ENCODE measurements at regions not wholly inside any gene's neighbourhood (a gene's known extent, or its start where the extent isn't known, plus 50 kb on each side); places are given as distances from the start of the nearest gene placed in this dataset.

DNA sequence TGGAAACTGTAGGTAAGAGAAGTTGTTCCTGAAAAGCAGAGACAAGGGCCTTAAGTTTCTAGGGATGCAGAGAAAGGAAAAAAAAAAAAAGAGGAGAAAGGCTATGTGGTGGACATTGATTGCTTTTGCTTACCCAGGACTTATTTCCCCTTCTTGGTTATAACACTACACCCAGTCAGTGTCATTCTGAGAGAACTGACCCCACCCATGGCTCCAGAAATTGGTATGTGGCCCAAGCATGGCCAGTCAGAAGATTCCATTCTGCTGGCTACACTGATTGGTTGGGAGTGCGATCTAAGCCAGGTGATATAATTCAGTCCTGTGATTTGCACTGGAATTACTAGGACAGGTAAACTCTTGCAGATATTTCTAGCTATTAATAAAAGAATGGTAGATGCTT lies 62.2 kb upstream of the EXOC4 start:
- no peak for DNase-seq (ENCODE audit: low read depth, low spot score)

DNA sequence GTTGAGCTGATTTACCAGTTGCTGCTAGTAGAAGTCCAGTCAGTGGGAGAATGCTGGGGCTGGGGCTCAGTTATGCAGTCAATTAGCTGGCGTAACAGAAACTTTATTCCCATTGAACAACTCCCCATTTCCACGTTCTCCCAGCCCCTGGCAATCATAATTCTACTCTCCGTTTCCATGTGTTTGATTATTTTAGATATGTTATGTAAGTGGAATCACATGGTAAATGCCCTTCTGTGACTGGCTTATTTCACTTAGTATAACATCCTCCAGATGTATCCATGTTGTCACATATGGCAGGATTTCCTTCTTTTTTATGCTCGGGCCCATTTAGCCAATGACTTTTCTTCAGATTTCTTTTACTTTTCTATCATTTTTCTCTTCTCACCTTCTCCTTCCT lies 61.1 kb upstream of the EXOC4 start:
- no peak for DNase-seq (ENCODE audit: low read depth, low spot score)

DNA sequence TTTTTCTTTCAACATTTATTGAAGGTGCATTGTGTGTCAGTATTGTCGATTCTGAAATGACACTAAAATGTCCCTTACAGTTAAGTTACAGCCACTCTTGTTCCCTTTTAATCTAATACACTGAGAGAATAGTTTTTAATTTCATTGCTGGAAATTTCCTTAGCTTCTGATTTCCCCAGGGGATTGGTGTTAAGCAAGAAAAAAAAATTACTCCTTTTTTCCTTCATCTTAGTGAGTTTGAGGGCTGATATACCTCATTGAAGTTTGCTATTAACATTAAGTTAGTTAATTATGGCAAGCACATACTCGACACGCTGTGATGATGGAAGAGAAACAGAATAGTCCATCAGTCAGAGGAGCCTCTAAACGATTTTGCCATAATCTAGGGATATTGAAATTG lies 57.0 kb upstream of the EXOC4 start:
- DNase-seq (ENCODE audit: low read depth, low spot score) = no peak

DNA sequence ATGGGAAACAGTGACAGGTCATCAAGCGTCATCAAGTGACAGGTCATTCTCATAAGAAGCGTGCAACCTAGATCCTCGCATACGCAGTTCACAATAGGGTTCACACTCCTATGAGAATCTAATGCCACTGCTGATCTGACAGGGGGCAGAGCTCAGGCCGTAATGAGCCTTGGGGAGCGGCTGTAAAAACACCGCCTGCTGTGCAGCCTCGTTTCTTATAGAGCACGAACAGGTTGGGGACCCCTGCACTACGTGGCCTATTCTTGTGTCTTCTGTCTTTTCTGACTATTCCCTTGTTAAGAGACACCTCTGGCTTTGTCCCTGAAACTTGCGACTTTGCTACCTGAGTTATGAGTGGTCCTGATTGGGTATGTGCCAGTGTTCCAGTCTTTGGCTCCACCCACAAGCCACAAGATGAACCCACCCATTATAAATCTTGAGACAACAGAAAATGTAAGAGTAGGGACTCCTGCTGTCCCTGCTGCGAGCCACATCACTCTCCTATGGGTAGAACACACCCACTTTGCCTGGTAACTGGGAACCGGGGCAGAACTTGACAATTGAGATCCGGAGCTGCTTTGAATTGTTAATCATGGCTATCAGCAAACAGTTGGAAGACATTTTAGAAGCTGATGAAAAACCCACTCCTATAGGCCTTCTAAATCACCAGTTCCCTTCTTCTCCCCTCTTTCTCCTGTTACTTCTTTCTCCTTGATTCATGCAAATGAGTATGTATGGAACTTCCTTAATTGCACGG lies 55.8 kb upstream of the EXOC4 start:
- DNase-seq (ENCODE audit: low read depth, low spot score) = no peak

DNA sequence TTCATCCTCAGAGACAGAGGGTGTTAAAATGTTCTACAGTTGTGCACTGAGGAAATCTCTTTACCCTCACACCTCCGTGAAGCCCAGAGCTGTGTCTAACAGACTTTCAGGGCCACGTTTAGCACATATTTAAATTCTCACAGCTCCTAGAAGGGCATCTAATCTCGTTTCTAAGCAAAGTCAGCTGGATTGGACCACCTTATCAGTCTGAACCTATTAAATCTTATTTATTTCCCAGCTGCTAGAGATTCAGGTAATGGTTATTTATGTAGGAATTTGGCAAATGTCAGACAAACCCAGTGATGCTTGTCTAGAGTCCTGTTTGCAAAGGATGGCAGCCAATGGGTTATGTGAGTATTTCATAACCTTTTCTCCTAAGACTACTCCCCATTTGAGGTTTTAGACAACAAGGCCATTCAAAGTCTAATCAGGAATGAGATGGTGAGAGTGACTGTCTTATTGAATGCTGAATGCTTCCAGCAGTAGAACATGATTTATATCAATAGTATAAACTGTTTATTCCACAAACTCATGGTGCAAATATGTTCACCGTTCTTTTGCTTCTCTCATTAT lies 54.8 kb upstream of the EXOC4 start:
- DNase-seq (ENCODE audit: low read depth, low spot score) = no peak

DNA sequence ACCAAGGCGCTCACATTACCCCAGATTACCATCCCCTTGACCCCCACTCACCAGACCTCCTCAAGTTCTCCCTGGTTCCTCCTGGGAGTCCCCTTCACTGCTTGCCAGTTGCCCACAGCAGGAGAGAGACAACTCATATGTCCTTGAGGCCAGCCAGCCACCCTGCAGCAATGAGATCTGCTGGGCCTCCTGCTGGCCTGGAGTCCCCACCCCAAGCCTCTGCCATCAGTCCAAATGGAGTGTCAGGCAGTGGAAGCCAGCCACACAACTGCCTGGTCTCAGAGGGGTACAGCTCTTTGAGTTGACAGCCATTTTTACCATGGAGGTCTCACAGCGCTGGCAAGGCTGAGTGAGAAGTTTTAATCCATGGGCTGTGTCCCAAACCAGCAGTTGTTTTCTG lies 53.0 kb upstream of the EXOC4 start:
- DNase-seq (ENCODE audit: low read depth, low spot score) = no peak

DNA sequence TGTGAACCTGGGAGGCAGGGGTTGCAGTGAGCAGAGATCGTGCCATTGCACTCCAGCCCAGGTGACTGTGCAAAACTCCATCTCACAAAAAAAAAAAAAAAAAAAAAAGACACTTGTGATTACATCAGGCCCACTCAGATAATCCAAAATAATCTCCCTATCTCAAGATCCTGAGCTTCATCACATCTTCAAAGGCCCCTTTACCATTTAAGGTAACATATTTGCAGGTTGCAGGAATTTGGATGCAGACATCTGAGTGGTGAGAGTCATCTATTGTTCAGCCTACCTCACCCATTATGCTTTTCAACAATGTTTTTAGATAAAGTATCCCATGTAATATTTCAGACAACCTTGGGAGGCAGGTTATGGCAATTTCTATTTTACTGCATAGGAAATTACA lies 51.4 kb upstream of the EXOC4 start:
- no peak for DNase-seq (ENCODE audit: low read depth, low spot score)

DNA sequence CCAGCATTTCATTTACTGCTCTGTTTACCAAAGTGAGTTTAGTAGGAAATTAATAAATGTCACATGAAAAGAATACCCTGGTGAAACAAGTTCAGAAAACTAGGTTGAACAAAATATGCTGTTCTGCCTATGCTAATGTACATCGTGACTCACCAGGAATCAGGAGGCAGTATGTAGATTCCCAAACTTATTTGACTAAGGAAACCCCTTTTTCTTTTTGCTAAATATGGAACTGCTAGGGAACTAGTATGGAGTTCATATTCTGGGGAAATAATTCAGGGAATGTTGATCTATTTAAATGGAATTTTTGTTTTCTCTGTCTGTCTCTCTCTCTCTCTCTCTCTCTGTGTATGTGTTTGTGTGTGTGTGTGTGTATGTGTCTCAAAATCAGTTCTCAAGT lies 49.9 kb upstream of the EXOC4 start:
- DNase-seq (ENCODE audit: low read depth, low spot score) = no peak

All from astrocyte of the hippocampus (primary cell).